MM.1S (cell line): ENCODE measurements at regions not wholly inside any gene's neighbourhood (a gene's known extent, or its start where the extent isn't known, plus 50 kb on each side); places are given as distances from the start of the nearest gene placed in this dataset.

Experiments used
- DNase-seq: peaks from one replicate; pipeline ENCODE4 v3.0.0-alpha.2; 2015
- H2AFZ ChIP-seq: fragments of 300-600 bp; sonication (generic); 2 replicates; pipeline ENCODE4 v1.6.0; 2016; ENCODE audit warnings: antibody characterized with exemption, low read length
- H3F3A ChIP-seq: fragments of 300-600 bp; sonication (generic); 2 replicates; pipeline ENCODE4 v1.6.1; 2016; ENCODE audit warnings: mild to moderate bottlenecking, antibody characterized with exemption, low read length, moderate library complexity, mixed read lengths; ENCODE audit not compliant: insufficient read depth
- H3K27ac ChIP-seq: fragments of 300-600 bp; sonication (generic); 2 replicates; pipeline ENCODE4 v1.5.1; 2016; ENCODE audit warnings: mild to moderate bottlenecking, low read length
- H3K27me3 ChIP-seq: fragments of 300-600 bp; sonication (generic); replicated peaks from 2 replicates; pipeline ENCODE4 v1.6.0; 2016; ENCODE audit warnings: low read length; ENCODE audit not compliant: insufficient read depth
- H3K36me3 ChIP-seq: fragments of 300-600 bp; sonication (generic); replicated peaks from 2 replicates; pipeline ENCODE4 v1.6.1; 2016; ENCODE audit warnings: mild to moderate bottlenecking, low read length, mixed read lengths; ENCODE audit not compliant: insufficient read depth
- H3K4me1 ChIP-seq: fragments of 300-600 bp; sonication (generic); 2 replicates; pipeline ENCODE4 v1.6.1; 2016; ENCODE audit warnings: low read length, mixed read lengths
- H3K4me2 ChIP-seq: fragments of 300-600 bp; sonication (generic); 2 replicates; pipeline ENCODE4 v1.6.0; 2016; ENCODE audit warnings: low read depth, low read length
- H3K4me3 ChIP-seq: fragments of 300-600 bp; sonication (generic); 2 replicates; pipeline ENCODE4 v1.5.1; 2016; ENCODE audit warnings: low read length, mixed read lengths
- H3K79me2 ChIP-seq: fragments of 300-600 bp; sonication (generic); 2 replicates; pipeline ENCODE4 v1.6.1; 2016; ENCODE audit warnings: mixed run types, low read length, mixed read lengths
- H3K9ac ChIP-seq: fragments of 300-600 bp; sonication (generic); 2 replicates; pipeline ENCODE4 v1.6.1; 2016; ENCODE audit warnings: low read length, mixed read lengths
- H3K9me2 ChIP-seq: fragments of 300-600 bp; sonication (generic); replicated peaks from 2 replicates; pipeline ENCODE4 v1.6.1; 2016; ENCODE audit warnings: mild to moderate bottlenecking, low read length, mixed read lengths; ENCODE audit not compliant: insufficient read depth
- H3K9me3 ChIP-seq: fragments of 300-600 bp; sonication (generic); replicated peaks from 2 replicates; pipeline ENCODE4 v1.6.1; 2016; ENCODE audit warnings: mild to moderate bottlenecking, low read length, mixed read lengths; ENCODE audit not compliant: insufficient read depth
- H4K20me1 ChIP-seq: fragments of 300-600 bp; sonication (generic); 2 replicates; pipeline ENCODE4 v1.6.1; 2016; ENCODE audit warnings: mild to moderate bottlenecking, low read length, moderate library complexity, mixed read lengths; ENCODE audit not compliant: insufficient read depth
- EZH2 ChIP-seq: fragments of 300-600 bp; sonication (generic); optimal IDR thresholded peaks from 2 replicates; pipeline ENCODE3; 2017; ENCODE audit warnings: low read depth, mild to moderate bottlenecking, antibody characterized with exemption, low read length, mixed read lengths
- EZH2phosphoT487 ChIP-seq: fragments of 300-600 bp; sonication (generic); IDR thresholded peaks from 2 replicates; pipeline ENCODE4 v1.6.1; 2018; ENCODE audit warnings: antibody characterized with exemption, low read length
- TF ChIP-seq, protein P1 (sequence below): fragments of 300-600 bp; sonication (generic); IDR thresholded peaks from 2 replicates; pipeline ENCODE4 v1.5.1; 2016; ENCODE audit warnings: antibody characterized with exemption, low read length, mixed read lengths

DNA sequence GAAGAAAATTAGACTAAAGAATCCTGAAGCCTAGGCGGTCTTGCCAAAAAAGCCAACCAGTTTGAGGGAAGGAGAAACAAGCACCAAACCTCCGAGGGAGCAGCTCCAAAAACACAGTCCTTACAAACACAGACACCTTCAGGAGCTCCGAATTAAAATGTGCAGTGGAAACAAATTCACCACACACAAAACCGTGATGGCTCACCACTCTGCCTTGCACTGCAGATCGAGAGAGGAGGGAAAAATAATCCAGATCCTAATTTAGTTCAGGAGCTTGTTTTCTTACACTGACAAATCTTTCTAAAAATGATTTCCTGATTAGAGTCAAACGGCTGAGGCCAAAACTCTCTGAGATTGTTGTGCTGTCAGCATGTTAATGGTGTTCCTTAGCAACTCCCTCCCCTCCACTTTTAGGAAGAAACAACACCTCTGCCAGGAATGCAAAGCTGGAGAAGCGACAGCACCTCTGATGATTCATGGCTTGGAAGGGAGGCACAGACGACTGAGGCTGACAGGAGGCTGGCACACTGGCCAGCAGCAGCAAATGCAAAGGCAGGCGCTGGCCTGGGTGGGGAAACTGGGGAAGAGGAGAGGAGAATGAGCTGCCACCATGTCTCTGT is 249.4 kb upstream of the KLHL29 start:
- no peak for DNase-seq
- no peaks in the 10 kb centered on the region for H3K9me3 ChIP-seq
- H4K20me1 ChIP-seq = no peaks in the 10 kb centered on the region
- H3K9me2 ChIP-seq = no peaks in the 10 kb centered on the region
- H3K4me1 ChIP-seq = no peaks in the 10 kb centered on the region
- no peak overlapping the region for H2AFZ ChIP-seq
- no peak overlapping the region for H3K4me3 ChIP-seq
- H3K9ac ChIP-seq = no peak overlapping the region
- no peaks in the 10 kb centered on the region for H3K79me2 ChIP-seq
- no peaks in the 10 kb centered on the region for H3K27me3 ChIP-seq
- H3K4me2 ChIP-seq = no peak overlapping the region
- H3K27ac ChIP-seq = no peak overlapping the region
- no peak for TF ChIP-seq EZH2
- TF ChIP-seq EZH2phosphoT487 = no peak
- TF ChIP-seq, protein P1, sequence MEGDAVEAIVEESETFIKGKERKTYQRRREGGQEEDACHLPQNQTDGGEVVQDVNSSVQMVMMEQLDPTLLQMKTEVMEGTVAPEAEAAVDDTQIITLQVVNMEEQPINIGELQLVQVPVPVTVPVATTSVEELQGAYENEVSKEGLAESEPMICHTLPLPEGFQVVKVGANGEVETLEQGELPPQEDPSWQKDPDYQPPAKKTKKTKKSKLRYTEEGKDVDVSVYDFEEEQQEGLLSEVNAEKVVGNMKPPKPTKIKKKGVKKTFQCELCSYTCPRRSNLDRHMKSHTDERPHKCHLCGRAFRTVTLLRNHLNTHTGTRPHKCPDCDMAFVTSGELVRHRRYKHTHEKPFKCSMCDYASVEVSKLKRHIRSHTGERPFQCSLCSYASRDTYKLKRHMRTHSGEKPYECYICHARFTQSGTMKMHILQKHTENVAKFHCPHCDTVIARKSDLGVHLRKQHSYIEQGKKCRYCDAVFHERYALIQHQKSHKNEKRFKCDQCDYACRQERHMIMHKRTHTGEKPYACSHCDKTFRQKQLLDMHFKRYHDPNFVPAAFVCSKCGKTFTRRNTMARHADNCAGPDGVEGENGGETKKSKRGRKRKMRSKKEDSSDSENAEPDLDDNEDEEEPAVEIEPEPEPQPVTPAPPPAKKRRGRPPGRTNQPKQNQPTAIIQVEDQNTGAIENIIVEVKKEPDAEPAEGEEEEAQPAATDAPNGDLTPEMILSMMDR = no peak
- H3K36me3 ChIP-seq = no peaks in the 10 kb centered on the region
- no peaks in the 10 kb centered on the region for H3F3A ChIP-seq

DNA sequence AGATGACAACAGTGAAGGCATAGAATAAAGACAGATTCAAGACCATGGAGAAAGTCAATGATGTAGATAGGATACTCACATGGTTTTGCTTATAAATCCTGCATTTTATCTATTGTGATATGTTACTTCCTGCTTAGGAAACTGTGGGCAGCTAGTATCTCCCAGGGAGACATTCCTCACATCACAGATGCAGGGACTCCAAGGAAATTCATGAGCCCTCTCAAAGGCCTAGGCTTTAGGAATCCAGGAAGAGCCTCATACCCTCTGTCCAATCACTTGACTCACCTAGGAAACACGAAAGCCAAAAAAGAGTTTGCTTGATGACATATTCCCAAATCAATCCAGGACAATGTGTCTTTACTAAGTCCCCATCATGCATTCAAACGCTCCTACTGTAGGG is 247.8 kb upstream of the KLHL29 start:
- no peak overlapping the region for H3K9ac ChIP-seq
- H3F3A ChIP-seq = no peaks in the 10 kb centered on the region
- no peak overlapping the region for H3K27ac ChIP-seq
- no peaks in the 10 kb centered on the region for H3K79me2 ChIP-seq
- no peaks in the 10 kb centered on the region for H3K36me3 ChIP-seq
- no peaks in the 10 kb centered on the region for H3K27me3 ChIP-seq
- no peaks in the 10 kb centered on the region for H4K20me1 ChIP-seq
- no peak overlapping the region for H3K4me2 ChIP-seq
- no peaks in the 10 kb centered on the region for H3K4me1 ChIP-seq
- no peak for DNase-seq
- no peak overlapping the region for H2AFZ ChIP-seq
- no peak overlapping the region for H3K4me3 ChIP-seq
- H3K9me3 ChIP-seq = no peaks in the 10 kb centered on the region
- no peaks in the 10 kb centered on the region for H3K9me2 ChIP-seq
- TF ChIP-seq, protein P1 = no peak
- TF ChIP-seq EZH2phosphoT487 (no peak), EZH2 (no peak)

DNA sequence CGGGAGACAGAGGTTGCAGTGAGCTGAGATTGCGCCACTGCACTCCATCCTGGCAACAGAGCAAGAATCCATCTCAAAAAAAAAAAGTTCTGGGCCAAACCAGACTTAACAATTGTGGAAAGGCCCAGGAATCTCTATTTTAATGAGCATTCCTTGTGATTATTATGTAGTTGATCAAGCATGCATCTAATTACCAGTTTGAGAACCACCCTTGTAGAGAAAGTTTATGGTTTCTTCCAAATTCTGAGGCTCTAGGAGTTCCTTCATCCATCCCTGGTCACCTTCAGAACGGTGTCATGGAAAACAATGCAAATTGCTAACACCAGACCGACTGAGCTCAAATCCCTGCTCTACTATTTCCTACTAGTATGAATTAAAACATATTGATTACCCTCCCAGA is 246.3 kb upstream of the KLHL29 start:
- Histone ChIP-seq H3K27ac (no peak overlapping the region), H3K9ac (no peak overlapping the region), H3K9me2 (no peaks in the 10 kb centered on the region), H3K4me1 (no peaks in the 10 kb centered on the region), H3K4me3 (no peak overlapping the region), H3K27me3 (no peaks in the 10 kb centered on the region), H3K9me3 (no peaks in the 10 kb centered on the region), H2AFZ (no peak overlapping the region), H3F3A (no peaks in the 10 kb centered on the region), H3K36me3 (no peaks in the 10 kb centered on the region), H4K20me1 (no peaks in the 10 kb centered on the region), H3K79me2 (no peaks in the 10 kb centered on the region), H3K4me2 (no peak overlapping the region)
- no peak for TF ChIP-seq EZH2phosphoT487
- TF ChIP-seq EZH2 = no peak
- TF ChIP-seq, protein P1 = no peak
- DNase-seq = no peak
